ENCODE measurements at regions not wholly inside any gene's neighbourhood (a gene's known extent, or its start where the extent isn't known, plus 50 kb on each side); places are given as distances from the start of the nearest gene placed in this dataset.

DNA sequence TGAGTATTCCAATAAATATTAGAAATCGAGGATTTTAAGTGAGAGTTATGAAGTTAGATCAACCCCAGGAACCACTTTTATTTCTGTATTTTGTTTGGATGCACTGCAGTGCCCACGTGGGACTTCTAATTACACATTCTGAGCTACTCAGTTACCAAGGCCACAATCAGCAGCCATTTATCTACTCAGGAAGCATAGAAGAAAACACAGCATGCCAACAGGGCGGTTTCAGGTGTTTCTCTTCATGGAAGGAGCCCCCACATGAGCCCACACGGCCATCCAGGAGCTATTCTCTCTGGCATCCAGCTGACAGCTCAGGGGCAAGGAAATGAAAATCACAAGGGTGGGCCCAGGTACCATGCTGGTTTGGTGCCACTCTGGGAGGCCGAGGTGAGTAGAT lies 266.5 kb upstream of the MKLN1 start:
- H3K9me3 ChIP-seq (ENCODE audit: insufficient read depth, low read length, severe bottlenecking) = no peaks in the 10 kb centered on the region
- no peak for DNase-seq
- H3K36me3 ChIP-seq (ENCODE audit: insufficient read depth, low read length) = no peaks in the 10 kb centered on the region
- no peak overlapping the region for H3K9ac ChIP-seq (ENCODE audit: low read depth, low read length)
- TF ChIP-seq, protein P1, sequence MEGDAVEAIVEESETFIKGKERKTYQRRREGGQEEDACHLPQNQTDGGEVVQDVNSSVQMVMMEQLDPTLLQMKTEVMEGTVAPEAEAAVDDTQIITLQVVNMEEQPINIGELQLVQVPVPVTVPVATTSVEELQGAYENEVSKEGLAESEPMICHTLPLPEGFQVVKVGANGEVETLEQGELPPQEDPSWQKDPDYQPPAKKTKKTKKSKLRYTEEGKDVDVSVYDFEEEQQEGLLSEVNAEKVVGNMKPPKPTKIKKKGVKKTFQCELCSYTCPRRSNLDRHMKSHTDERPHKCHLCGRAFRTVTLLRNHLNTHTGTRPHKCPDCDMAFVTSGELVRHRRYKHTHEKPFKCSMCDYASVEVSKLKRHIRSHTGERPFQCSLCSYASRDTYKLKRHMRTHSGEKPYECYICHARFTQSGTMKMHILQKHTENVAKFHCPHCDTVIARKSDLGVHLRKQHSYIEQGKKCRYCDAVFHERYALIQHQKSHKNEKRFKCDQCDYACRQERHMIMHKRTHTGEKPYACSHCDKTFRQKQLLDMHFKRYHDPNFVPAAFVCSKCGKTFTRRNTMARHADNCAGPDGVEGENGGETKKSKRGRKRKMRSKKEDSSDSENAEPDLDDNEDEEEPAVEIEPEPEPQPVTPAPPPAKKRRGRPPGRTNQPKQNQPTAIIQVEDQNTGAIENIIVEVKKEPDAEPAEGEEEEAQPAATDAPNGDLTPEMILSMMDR (IDR thresholded peaks at IDR 0.05; ENCODE audit: borderline replicate concordance, extremely low read depth, low read length, poor library complexity, severe bottlenecking) = no peak
- TF ChIP-seq EZH2 (IDR thresholded peaks at IDR 0.05; ENCODE audit: borderline replicate concordance, low read depth, low read length, severe bottlenecking) = no peak
- H3K4me2 ChIP-seq (ENCODE audit: insufficient read depth, low read length) = no peak overlapping the region
- no peak overlapping the region for H3K4me3 ChIP-seq (ENCODE audit: low read depth in 1 of 2, low read length in 2 of 2)
- H3K4me1 ChIP-seq (ENCODE audit: insufficient read depth, low read length) = peaks cover 44% of the 10 kb centered on the region
- ATAC-seq (ENCODE audit: insufficient read depth, low read depth) = no peak
- H4K20me1 ChIP-seq (ENCODE audit: insufficient read depth, low read length) = no peaks in the 10 kb centered on the region
- no peaks in the 10 kb centered on the region for H3K27me3 ChIP-seq (ENCODE audit: insufficient read depth, low read length, poor library complexity)
- peaks cover 36% of the 10 kb centered on the region for H3K79me2 ChIP-seq (ENCODE audit: insufficient read depth, low read length)
- no peak overlapping the region for H2AFZ ChIP-seq (ENCODE audit: low read depth, low read length)
- peak overlapping the region; percentile 60; the same call in 1 of the 2 replicates for H3K27ac ChIP-seq (ENCODE audit: low read length)

DNA sequence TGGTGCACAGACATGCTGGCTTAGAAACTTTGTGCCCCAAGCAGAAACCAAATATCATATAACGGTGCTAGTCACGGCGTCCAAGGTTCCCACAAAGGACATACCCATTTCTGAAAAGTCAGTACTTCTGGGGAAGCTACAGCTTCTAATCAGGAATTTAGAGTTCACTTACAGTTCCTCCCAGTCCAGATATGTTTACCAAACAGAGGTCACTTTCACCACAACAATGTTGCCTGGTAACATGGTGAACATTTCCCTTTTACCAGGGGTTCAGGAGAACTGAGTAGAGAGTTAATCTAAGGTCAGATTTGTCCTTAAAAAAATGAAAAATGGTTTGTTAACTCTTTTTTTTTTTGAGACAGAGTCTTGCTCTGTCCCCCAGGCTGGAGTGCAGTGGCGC lies 265.9 kb upstream of the MKLN1 start:
- DNase-seq = no peak

DNA sequence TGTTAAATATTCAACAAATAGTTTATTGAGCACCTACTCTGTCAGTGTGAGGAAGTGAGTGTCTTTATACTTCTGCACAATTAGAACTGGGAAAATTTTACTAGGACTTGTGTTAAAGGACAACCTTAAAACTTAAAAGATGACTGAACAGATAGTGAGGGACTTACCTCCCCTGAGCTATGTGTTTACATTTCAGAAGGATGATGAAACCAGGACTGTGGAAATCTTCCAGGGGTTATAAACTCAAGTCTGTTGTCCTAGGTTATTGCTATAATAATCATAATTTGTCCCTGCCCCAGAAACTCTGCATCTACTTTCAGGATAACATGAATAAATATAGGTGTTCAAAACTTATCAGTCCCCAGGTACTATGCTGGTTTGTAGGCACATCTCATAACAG lies 261.0 kb upstream of the MKLN1 start:
- TF ChIP-seq, protein P1 (IDR thresholded peaks at IDR 0.05; ENCODE audit: borderline replicate concordance, extremely low read depth, low read length, poor library complexity, severe bottlenecking) = no peak
- no peak for TF ChIP-seq EZH2 (IDR thresholded peaks at IDR 0.05; ENCODE audit: borderline replicate concordance, low read depth, low read length, severe bottlenecking)
- no peak overlapping the region for H3K9ac ChIP-seq (ENCODE audit: low read depth, low read length)
- H3K79me2 ChIP-seq (ENCODE audit: insufficient read depth, low read length) = no peaks in the 10 kb centered on the region; the same call in 1 of the 2 replicates
- H3K27ac ChIP-seq (ENCODE audit: low read length) = no peak overlapping the region
- ATAC-seq (ENCODE audit: insufficient read depth, low read depth) = no peak
- H3K4me1 ChIP-seq (ENCODE audit: insufficient read depth, low read length) = peaks cover 8% of the 10 kb centered on the region; the same call in 1 of the 2 replicates
- H2AFZ ChIP-seq (ENCODE audit: low read depth, low read length) = no peak overlapping the region
- H3K9me3 ChIP-seq (ENCODE audit: insufficient read depth, low read length, severe bottlenecking) = no peaks in the 10 kb centered on the region
- no peaks in the 10 kb centered on the region for H3K27me3 ChIP-seq (ENCODE audit: insufficient read depth, low read length, poor library complexity)
- no peak overlapping the region for H3K4me2 ChIP-seq (ENCODE audit: insufficient read depth, low read length)
- H4K20me1 ChIP-seq (ENCODE audit: insufficient read depth, low read length) = no peaks in the 10 kb centered on the region
- no peak for DNase-seq
- no peaks in the 10 kb centered on the region for H3K36me3 ChIP-seq (ENCODE audit: insufficient read depth, low read length)
- H3K4me3 ChIP-seq (ENCODE audit: low read depth in 1 of 2, low read length in 2 of 2) = no peak overlapping the region

More for the DNA sequence above, 265.9 kb upstream of the MKLN1 start:
- Histone ChIP-seq H3K36me3 (ENCODE audit: insufficient read depth, low read length) (no peaks in the 10 kb centered on the region), H3K79me2 (ENCODE audit: insufficient read depth, low read length) (peaks cover 29% of the 10 kb centered on the region), H3K4me1 (ENCODE audit: insufficient read depth, low read length) (peaks cover 38% of the 10 kb centered on the region), H3K27ac (ENCODE audit: low read length) (no peak overlapping the region), H3K9ac (ENCODE audit: low read depth, low read length) (no peak overlapping the region), H2AFZ (ENCODE audit: low read depth, low read length) (no peak overlapping the region), H3K27me3 (ENCODE audit: insufficient read depth, low read length, poor library complexity) (no peaks in the 10 kb centered on the region), H4K20me1 (ENCODE audit: insufficient read depth, low read length) (no peaks in the 10 kb centered on the region), H3K4me3 (ENCODE audit: low read depth in 1 of 2, low read length in 2 of 2) (no peak overlapping the region), H3K9me3 (ENCODE audit: insufficient read depth, low read length, severe bottlenecking) (no peaks in the 10 kb centered on the region), H3K4me2 (ENCODE audit: insufficient read depth, low read length) (no peak overlapping the region)
- ATAC-seq (ENCODE audit: insufficient read depth, low read depth) = no peak
- TF ChIP-seq, protein P1 (IDR thresholded peaks at IDR 0.05; ENCODE audit: borderline replicate concordance, extremely low read depth, low read length, poor library complexity, severe bottlenecking) = no peak

DNA sequence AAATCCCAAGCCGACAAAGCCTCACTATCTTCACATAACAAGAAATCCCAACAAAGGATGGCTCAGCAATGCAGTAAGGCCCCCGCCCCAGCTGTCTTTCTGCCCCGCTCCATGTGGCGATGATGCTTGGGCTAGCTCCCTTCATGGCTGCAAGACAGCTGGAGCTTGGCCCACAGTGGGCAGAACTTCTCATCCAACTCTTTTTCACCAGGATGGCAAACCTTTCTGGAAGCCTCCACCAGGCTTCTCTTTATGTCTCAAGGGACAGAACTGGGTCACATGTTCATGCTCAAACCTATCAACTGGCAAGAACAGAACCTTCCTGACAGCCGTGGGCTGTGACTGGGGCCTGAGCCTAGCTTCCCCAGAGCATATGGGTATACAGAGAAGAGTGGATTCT lies 260.5 kb upstream of the MKLN1 start:
- ATAC-seq (ENCODE audit: insufficient read depth, low read depth) = no peak
- Histone ChIP-seq H3K9me3 (ENCODE audit: insufficient read depth, low read length, severe bottlenecking) (no peaks in the 10 kb centered on the region), H2AFZ (ENCODE audit: low read depth, low read length) (no peak overlapping the region), H3K27me3 (ENCODE audit: insufficient read depth, low read length, poor library complexity) (no peaks in the 10 kb centered on the region), H3K4me1 (ENCODE audit: insufficient read depth, low read length) (peaks cover 14% of the 10 kb centered on the region), H3K79me2 (ENCODE audit: insufficient read depth, low read length) (no peaks in the 10 kb centered on the region; the same call in 1 of the 2 replicates), H3K4me3 (ENCODE audit: low read depth in 1 of 2, low read length in 2 of 2) (no peak overlapping the region), H4K20me1 (ENCODE audit: insufficient read depth, low read length) (no peaks in the 10 kb centered on the region), H3K27ac (ENCODE audit: low read length) (no peak overlapping the region), H3K9ac (ENCODE audit: low read depth, low read length) (no peak overlapping the region), H3K36me3 (ENCODE audit: insufficient read depth, low read length) (no peaks in the 10 kb centered on the region), H3K4me2 (ENCODE audit: insufficient read depth, low read length) (no peak overlapping the region)
- TF ChIP-seq, protein P1 (IDR thresholded peaks at IDR 0.05; ENCODE audit: borderline replicate concordance, extremely low read depth, low read length, poor library complexity, severe bottlenecking) = no peak
- TF ChIP-seq EZH2 (IDR thresholded peaks at IDR 0.05; ENCODE audit: borderline replicate concordance, low read depth, low read length, severe bottlenecking) = no peak
- DNase-seq = no peak
